HG03025 (cell line): ENCODE measurements at regions not wholly inside any gene's neighbourhood (a gene's known extent, or its start where the extent isn't known, plus 50 kb on each side); places are given as distances from the start of the nearest gene placed in this dataset.
"Not testable (repeated sequence)": the region's sequence is repeated elsewhere in the genome, so short reads cannot be mapped to it uniquely, and the experiment has no call there.

Experiments
- ATAC-seq: cut with Tn5 transposase; IDR thresholded peaks from one replicate; pipeline ENCODE4 v1.9.1; 2021; ENCODE audit warnings: mild to moderate bottlenecking, moderate library complexity; ENCODE audit not compliant: unreplicated experiment, low FRiP score

DNA sequence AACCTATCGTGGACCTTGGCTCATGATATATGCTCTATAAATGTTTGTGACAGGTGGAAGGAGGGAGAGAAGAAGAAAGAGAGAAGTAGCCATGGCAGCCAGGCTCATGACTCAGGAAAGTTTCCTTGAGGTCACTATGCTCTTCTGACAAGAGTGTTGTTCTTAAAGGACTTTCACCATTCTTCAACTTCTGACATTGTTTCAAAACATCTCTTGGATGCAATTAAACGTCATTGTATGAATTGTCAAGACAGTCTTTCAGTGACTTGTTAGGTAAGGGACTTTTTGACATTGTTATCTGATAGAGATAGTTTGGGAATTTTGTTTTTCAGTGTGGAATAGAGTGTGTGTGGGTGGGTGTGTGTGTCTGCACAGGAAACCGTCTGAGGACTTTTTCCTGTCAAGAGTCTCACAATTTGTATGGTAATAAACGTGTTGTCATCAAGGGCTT lies 617.0 kb downstream of the MID1IP1 start:
- ATAC-seq = no peak

DNA sequence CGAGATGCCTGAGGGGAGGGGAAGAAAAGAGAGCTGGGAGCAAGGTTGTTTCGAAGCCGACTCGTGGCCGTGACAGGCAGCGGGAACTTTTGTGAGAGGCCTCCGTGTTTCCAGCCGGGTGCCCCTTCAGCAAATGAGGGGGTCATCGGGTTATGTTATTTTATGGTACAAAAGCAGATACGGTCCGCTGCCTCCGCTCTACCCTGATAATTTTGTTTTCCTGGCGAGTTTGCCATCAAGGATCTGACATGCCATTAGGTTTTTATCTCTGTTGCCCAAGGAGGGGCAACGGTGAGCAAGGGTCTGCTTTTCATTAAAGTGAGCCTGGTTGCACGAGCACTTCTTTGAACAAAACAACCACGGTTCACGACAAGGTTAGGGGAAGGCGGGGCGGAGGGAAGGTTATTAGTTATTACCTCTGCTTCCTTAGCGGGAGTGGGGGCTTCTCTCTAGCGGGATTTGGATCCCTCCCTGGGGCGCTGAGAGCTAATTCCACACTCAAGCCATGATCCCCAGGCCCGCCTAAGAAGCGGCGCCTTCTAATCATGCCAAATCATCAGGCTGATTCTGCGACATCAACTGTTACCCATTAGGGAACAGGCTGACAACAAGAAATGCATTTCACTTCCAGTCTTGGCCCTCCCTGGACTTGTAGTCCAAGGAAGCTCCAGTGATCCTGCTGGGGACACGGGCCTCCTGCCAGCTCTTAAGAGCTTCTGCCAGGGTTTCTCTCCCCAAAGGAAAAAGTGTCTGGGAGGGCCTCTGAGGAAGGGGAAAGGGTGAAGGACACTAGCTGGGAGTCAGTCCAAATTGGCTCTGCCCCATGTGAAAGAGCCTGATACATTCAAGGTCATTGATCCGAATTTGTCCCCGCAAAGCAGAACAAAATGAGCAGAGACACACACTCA lies 617.7 kb downstream of the MID1IP1 start:
- no peak for ATAC-seq

DNA sequence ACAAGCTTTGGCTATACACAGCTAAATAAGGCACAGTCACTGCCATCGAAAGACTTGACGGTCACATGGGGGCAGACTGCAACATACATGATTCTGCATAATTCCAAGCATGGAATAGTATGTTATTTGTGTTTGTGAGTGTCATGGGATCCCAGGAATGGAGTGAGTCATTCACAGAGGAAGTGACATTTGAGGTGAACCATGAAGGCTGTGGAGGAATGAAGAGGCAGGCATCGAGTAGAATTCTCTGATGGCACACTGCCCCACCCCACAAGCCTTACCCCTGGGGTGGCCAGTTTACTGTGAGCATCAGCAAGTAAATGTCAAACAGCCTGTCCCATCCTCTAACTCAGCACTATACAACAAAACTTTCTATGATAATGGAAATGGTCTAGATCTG lies 619.7 kb downstream of the MID1IP1 start:
- no peak for ATAC-seq

DNA sequence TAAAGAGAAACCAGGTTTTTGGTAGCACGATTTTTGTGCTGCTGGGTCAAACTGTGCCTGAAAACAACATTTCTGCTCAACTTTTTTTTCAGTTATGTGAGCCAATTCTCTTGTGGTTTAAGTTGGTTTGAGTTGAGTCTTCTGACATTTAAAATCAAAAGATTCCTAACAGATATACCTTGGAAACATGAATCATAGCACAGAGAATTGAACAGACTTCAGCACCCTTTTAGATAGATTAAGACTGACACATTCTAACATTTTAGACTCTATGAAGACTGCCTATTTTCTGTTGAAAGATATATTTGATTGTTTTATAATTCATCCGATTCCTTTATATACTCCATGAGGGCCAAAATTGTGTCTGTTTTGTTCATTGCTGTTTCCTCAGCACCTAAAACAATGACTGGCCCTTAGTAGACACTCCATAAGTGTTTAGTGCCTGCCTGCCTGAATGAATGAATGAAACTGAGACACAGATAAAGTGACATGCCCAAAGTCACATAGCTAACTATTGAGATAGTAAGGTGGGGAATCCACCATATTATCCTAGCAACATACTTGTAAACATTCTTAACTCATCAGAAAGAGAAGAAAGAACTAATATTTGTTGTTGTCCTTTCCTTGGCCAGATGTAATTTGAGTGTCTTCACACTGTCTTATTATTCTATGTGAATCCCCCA lies 624.0 kb downstream of the MID1IP1 start:
- no peak for ATAC-seq

DNA sequence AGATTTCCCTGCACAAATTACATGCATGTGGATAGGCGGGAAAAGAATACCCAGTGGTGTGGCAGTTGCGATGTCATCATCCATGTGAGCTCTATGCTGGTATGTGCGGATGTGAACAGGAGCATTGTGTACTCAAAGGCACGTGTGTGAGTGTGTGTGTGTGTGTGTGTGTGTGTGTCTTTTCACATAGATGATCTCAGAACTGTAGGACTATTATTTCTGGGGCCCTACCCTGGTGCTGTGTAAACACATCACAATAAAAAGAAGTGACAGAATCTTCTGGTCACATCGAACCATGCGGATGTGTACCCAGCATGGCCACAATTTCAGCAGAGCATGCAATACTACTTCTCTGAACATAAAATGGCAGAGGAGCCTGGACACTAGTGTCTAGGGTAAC lies 624.8 kb downstream of the MID1IP1 start:
- ATAC-seq = no peak

DNA sequence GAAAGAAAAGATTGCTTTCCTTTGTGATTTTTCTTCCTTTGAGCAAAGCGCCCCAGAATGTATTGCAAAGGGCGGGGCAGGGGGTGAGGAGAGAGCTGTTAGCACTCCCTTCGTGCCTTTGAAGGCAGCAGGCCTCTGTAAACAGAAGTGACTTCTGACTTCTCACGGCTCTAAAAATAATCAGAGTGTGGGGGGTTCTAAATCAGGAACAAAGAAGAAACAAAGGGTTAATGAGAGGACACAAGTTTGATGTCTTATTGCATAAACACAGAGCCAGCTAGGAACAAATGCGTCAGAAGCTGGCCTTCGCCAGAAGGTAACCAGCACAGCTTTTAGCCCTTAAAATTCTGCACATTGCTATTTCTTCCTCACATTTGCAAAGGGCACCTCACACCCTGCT lies 626.2 kb downstream of the MID1IP1 start:
- no peak for ATAC-seq

DNA sequence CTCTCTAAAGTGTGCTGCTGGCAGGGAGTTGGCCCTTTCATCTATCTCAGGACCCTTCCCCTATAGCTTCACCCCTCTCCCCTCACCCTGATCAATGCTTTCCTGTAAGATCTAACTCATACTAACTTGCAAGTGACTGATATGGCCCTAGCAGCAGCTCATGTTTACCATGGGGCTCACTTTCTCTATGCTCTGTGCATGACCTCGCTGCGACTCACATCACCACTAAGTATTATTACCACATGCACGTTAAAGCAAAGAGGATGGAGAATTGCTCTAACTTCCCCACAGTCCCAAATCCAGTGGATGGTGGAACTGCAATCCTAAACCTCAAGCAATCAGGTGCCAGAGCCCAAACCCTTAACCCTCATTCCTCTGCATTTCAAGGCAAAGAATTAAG lies 626.6 kb downstream of the MID1IP1 start:
- no peak for ATAC-seq

DNA sequence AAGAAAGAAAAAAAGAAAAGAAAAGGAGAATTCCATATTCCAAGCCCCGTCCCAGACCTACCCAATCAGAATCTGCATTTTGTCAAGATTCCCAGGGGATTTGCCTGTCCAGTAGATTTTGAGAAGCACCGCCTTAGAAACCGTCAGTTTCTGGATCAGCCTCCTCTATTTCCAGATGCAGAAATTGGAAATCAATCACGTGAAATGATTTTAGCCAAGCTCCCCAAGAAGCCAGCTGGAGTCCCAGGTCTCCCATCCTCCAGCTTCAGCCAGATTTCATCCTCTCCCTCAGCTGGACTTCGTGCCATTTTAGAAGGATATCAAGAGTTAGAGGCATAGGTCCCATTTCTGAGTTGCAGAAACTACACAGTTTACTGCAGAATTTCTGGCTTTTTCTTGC lies 629.3 kb downstream of the MID1IP1 start:
- ATAC-seq = no peak

DNA sequence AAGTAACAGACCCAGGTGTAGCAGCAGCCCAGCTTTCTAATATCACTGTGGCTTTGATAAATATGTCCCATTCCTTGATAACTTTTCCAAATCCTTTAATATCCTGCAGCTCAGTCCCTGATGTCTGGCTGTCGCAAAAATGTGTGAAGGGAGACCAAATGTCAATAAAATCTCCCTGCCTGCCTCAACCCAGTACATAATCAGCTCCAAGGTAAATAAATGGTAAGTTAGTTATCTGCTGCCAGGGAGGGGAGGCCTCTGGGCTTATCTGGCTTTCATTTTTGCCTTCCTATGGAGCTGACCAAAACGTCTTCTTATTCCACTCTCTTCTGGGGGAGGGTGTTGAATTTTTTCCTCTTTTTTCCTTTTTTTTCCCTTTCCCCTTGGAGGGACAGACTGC lies 630.6 kb downstream of the MID1IP1 start:
- ATAC-seq = no peak

DNA sequence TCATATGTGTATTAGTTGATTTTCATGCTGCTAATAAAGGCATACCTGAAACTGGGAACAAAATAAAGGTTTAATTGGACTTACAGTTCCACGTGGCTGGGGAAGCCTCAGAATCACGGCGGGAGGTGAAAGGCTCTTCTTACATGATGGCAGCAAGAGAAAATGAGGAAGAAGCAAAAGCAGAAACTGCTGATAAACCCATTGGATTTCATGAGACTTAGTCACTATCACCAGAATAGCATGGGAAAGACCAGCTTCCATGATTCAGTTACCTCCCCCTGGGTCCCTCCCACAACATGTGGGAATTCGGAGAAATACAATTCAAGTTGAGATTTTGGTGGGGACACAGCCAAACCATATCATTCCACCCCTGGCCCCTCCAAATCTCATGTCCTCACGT lies 633.4 kb downstream of the MID1IP1 start:
- ATAC-seq = not testable (repeated sequence)

DNA sequence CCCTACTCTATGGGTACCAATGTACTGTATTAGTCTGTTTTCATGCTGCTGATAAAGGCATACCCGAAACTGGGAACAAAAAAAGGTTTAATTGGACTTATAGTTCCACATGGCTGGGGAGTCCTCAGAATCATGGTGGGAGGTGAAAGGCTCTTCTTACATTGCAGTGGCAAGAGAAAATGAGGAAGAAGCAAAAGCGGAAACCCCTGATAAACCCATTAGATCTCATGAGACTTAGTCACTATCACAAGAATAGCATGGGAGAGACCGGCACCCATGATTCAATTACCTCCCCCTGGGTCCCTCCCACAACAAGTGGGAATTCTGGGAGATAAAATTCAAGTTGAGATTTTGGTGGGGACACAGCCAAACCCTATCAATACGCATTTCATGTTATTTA lies 635.3 kb downstream of the MID1IP1 start:
- ATAC-seq = not testable (repeated sequence)

DNA sequence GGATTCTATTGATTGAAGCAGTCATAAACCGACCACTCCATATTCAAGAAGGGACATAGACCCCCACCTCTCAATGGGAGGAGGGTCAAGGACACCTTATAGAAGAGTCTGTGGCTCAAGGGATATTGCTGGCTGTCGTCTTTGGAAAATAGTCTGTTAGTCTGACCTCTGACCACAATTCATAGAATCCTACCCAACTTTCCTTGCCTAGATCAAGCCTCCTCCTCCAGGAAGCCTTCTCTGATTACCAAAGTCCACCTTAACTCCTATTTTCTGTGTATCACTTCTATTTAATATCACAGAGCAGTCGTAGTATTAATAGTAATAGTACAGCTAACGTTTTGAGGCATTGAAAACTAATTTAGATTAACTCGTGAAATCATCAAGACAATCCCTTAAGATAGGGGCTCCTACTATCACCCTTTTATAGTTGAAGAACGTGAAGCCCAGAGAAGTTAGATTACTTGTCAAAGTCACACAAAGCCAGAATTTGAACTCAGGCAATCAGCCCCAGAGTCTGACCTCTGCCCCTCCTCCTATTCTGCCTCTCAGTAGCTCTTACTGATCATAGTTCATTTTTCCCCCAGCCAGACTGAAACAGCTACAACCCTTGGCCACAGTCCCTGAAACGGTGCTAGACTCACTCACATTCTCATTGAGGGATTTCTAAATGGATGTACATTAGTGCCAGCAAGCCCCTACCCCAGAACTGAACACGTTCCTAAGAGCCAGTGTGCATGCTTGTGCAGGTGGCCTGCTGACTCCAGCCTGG lies 636.6 kb downstream of the MID1IP1 start:
- no peak for ATAC-seq

DNA sequence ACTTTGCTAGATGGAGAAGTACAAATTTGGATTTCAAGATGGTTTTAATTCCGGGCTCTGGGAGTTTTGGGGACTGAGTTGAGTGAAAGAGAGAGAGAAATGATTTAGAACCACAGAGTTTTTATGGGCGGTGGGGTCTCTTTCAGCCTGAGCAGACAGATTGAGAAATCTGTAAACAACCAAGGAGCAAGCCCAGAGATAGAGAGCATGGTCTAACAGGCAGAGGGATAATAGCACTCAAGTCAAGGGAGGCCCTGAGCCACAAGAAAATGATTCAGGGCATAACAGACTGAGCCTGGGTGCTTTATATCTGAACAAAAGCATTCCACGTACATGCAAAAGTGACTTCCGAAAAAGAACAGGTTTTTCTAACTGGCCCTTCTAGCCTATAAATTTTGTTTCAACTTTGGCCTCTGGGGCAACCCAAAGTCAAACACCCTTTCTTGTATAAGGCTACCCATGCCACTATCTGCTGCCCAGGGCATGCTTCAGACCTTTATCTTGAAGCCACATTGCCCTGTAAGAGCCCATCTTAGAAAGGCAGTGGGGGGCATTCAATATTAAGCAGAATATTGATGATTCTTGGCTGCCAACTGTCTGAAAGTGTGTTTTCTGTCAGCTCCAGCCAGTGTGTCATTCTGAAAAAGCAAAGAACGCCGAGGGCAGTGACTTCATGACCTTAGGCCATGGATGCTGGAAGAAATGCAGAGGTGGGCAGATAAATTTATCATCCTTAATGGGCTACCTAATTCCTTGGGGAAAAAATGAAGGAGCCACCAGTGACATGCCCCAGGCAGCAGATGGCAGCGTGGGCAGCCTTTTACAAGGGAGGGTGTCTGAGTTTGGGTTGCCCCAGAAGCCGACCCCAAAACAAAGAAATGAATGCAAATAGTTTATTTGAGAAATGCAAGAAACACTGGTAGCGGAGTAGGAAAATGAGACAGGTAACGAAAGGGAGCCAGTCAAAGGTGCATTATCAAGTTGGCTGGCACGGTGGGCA lies 637.6 kb downstream of the MID1IP1 start:
- ATAC-seq = no peak

DNA sequence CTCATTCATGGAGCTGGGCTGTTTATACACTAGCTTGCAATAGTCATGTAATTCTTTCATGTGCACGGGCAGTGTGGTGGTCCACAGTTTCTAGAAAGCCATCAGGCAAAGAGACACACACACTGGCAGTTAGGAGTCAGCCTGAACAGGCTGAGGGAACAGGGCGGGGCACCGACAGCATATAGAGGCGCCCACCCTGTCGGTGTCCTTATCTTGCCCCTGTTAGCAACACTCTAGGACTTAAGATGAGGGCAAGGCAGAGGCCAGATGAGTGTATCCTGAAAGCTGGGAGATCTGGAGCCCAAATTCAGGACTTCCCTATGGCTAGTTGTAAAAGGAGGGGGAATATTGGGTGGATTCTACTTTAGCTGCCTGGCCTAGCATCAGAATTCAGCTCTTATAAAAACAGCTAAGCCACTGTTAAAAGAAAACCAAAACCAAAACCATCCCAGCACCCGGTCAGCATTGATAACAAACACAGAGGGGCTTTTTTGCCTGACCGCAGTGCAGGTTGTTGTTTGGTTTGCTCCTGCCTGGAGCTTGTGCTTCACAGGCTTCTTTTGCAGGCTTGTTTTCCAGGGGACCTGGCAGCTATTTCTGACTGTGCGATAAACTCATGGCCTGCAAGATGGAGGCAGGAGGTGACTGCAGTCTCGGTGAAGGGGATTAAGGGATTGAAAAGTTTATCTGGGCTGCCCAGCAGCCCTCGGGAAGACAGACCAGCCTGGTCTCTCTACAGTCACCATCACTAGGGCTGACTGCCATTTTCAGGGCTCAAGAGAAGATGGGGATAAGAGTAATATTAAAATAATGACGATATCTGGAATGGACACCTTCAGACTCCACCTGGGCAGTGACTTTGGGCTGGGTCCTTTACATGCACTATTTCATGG lies 638.9 kb downstream of the MID1IP1 start:
- ATAC-seq = peak; percentile 66

DNA sequence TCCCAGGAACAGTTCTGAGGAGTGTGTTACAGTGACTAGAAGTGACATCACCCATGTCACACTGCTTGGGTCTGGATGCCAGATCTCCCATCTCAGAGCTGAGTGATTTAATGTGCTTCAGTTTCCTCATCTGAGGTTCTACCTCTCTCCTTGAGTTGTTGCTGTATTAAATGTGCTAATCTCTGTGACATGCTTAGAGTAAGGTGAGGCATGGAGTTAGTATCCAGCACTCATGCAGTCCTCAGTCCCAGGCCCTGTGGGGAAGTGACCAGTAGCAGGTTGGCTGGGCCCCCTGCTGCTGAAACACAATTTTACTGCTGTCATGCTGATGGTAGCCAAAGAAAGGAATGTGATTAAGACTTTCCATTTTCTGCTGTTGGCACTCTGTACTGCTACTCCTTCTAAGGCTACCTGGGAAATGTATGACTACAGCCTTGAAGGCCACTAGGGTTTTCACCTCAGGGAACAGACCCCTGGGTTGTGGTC lies 639.6 kb downstream of the MID1IP1 start:
- no peak for ATAC-seq

DNA sequence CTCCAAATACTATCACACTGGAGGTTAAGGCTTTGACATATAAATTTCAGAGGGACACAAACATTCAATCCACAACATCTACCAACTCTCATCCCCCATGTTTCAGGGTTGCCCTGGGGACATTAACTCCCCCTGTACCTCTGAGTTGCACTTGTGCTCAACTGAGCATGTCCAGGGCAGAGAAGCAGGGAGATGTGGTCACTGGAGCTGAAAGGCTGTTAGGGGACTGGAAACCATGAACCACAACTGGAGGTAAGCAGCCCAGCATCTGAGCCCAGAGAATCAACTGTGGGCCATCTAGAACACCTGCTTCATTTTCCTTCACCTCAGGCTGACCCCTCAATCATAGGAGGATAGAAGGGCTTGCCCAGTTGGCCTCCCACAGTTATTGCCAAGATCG lies 641.1 kb downstream of the MID1IP1 start:
- no peak for ATAC-seq

DNA sequence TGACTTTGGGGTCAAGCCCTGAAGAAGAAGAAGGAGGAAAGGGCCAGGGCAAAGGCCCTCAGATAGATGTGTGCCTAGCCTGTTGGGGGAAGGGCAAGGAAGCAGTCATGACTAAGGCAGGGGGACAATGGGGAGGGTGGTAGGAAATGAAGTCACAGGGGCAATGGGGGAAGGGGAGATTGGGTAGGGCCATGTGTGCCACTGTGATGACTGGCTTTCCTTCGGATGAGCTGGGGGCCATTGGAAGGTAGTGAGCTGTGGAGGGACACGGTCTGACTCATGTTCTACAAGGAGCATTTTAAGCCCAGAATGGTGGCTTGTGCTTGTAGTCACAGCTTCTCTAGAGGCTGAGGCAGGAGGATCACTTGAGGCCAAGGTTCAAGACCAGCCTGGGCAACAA lies 642.0 kb downstream of the MID1IP1 start:
- no peak for ATAC-seq

DNA sequence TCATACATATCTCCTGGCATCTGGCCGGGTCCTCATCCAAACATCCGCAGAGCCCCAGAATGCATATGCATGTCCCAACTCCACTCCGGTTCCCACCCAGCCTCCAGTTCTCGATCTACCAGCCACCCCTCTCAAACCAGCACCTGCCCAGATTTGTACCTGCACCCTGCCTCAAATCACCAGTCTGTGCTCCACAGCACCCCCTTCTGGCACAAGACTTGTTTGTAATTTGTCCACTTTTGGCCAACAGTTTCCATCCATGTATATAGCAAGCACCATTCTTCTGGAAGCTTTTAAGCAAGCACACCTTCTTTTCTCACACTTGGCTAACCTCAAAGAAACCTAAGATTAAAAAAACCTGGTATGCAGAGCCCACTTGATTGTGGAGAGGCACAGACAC lies 644.1 kb downstream of the MID1IP1 start:
- no peak for ATAC-seq

DNA sequence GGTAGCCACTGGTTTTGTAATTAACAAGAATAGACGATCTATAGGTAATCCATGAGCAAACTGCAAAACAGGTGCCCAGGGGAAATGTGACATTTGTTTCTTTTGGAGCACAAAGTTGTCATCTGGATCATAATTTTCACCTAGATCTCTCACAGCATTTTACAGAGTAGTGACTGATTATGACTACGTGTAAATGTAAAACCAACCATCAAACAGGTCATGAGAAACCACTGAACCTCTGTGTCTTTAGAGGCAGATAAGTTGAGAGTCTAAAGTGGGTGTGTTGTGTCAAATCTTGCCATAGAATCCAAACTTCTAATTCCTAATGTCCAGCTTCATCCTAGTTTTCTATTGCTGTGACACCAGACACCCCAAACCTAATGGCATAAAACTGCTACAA lies 648.1 kb downstream of the MID1IP1 start:
- no peak for ATAC-seq
